H1 (cell line): ENCODE measurements at regions not wholly inside any gene's neighbourhood (a gene's known extent, or its start where the extent isn't known, plus 50 kb on each side); places are given as distances from the start of the nearest gene placed in this dataset.

Experiments used
- CTCF ChIA-PET: fragments of 300-600 bp; sonication (Branson Sonifier 250); formaldehyde crosslinking; loops from one replicate; lab custom pipeline; 2021; ENCODE audit not compliant: partially characterized antibody; lab: Charles Lee
- POLR2A ChIA-PET: fragments of 300-600 bp; sonication (Branson Sonifier 250); formaldehyde crosslinking; loops from one replicate; lab custom pipeline; 2021; ENCODE audit warnings: inconsistent platforms; ENCODE audit not compliant: partially characterized antibody; lab: Charles Lee
- DNase-seq, 2 experiments: peaks; one replicate each; pipeline versions ENCODE4 v3.0.0 to v3.0.0-alpha.2; 2010 to 2022; ENCODE audit warnings: low spot score in 2 of 2, low read depth in 1 of 2, mixed read lengths in 1 of 2
- FAIRE-seq: peaks from 2 replicates; lab custom pipeline; 2011; peaks lifted over from hg19 to GRCh38; lab: Jason Lieb, UNC
- H2AFZ ChIP-seq: 2 replicates; pipeline ENCODE4 v1.8.1; 2012; ENCODE audit warnings: low read length, inconsistent platforms
- H2AK5ac ChIP-seq: 2 replicates; pipeline ENCODE4 v1.6.1; 2013; ENCODE audit warnings: low read depth, low read length
- H2BK120ac ChIP-seq: replicated peaks from 2 replicates; pipeline ENCODE3; 2013; ENCODE audit warnings: low read depth, low read length, inconsistent platforms
- H2BK12ac ChIP-seq: 2 replicates; pipeline ENCODE4 v1.6.1; 2013; ENCODE audit warnings: low read depth, low read length
- H2BK15ac ChIP-seq: 2 replicates; pipeline ENCODE4 v1.6.1; 2013; ENCODE audit warnings: low read length
- H2BK20ac ChIP-seq: 2 replicates; pipeline ENCODE4 v1.6.1; 2013; ENCODE audit warnings: low read length
- H2BK5ac ChIP-seq: 2 replicates; pipeline ENCODE4 v1.6.1; 2013; ENCODE audit warnings: low read depth, low read length
- H3K14ac ChIP-seq: 2 replicates; pipeline ENCODE4 v1.6.1; 2013; ENCODE audit warnings: inconsistent platforms; ENCODE audit not compliant: insufficient read length
- H3K18ac ChIP-seq: 2 replicates; pipeline ENCODE4 v1.6.1; 2013; ENCODE audit warnings: low read length; ENCODE audit errors: extremely low read depth
- H3K23ac ChIP-seq: 2 replicates; pipeline ENCODE4 v1.6.1; 2013; ENCODE audit warnings: inconsistent platforms; ENCODE audit not compliant: insufficient read length
- H3K23me2 ChIP-seq: 2 replicates; pipeline ENCODE4 v1.6.1; 2013; ENCODE audit warnings: low read depth, low read length
- H3K27ac ChIP-seq: 2 replicates; pipeline ENCODE4 v1.6.1; 2011; ENCODE audit warnings: low read depth, low read length, inconsistent platforms
- H3K27me3 ChIP-seq, 4 experiments: replicated peaks in 1 of 4; 1 replicate in 1 of 4; 2 replicates in 3 of 4; pipeline versions ENCODE4 v1.6.1 to v1.8.1; 2011 to 2013; ENCODE audit warnings: low read length in 3 of 4, mild to moderate bottlenecking in 3 of 4, inconsistent platforms in 2 of 4, mixed read lengths in 2 of 4, moderate library complexity in 1 of 4; ENCODE audit not compliant: control insufficient read depth in 3 of 4, insufficient read depth in 3 of 4; ENCODE audit errors: extremely low read depth in 1 of 4
- H3K36me3 ChIP-seq, 4 experiments: 2 replicates each; pipeline versions ENCODE4 v1.6.1 to v1.8.1; 2011 to 2013; ENCODE audit warnings: mild to moderate bottlenecking in 4 of 4, low read length in 3 of 4, moderate library complexity in 2 of 4, control low read depth in 1 of 4, inconsistent platforms in 1 of 4; ENCODE audit not compliant: insufficient read depth in 4 of 4, control insufficient read depth in 2 of 4
- H3K4ac ChIP-seq: replicated peaks from 2 replicates; pipeline ENCODE3; 2013; ENCODE audit warnings: low read length, low read depth, mixed read lengths, inconsistent platforms; ENCODE audit not compliant: insufficient read length
- H3K4me1 ChIP-seq, 4 experiments: replicated peaks in 1 of 4; 1 replicate in 1 of 4; 2 replicates in 3 of 4; pipeline versions ENCODE4 v1.6.1 to v1.8.1; 2011 to 2013; ENCODE audit warnings: low read length in 3 of 4, inconsistent platforms in 2 of 4, mixed read lengths in 1 of 4; ENCODE audit not compliant: insufficient read depth in 4 of 4, control insufficient read depth in 3 of 4
- H3K4me2 ChIP-seq, 2 experiments: 2 replicates each; pipeline versions ENCODE4 v1.6.1 to v1.8.1; 2011 to 2013; ENCODE audit warnings: low read depth in 2 of 2, low read length in 2 of 2, control low read depth in 1 of 2, inconsistent platforms in 1 of 2, mild to moderate bottlenecking in 1 of 2; ENCODE audit not compliant: insufficient read depth in 1 of 2
- H3K4me3 ChIP-seq, 4 experiments: fragments of 200-600, 300-600 bp in 1 of 4; sonication (generic), shearing (Covaris generic), sonication (Bioruptor Twin) in 1 of 4; 2 replicates each; pipeline versions ENCODE4 v1.5.1 to v1.8.1; 2011 to 2016; ENCODE audit warnings: low read length in 4 of 4, low read depth in 3 of 4, control low read depth in 2 of 4, inconsistent platforms in 2 of 4, mild to moderate bottlenecking in 2 of 4, mixed read lengths in 1 of 4, moderate library complexity in 1 of 4; ENCODE audit not compliant: insufficient read depth in 2 of 4; ENCODE audit errors: extremely low read depth in 1 of 4
- H3K56ac ChIP-seq: replicated peaks from 2 replicates; pipeline ENCODE3; 2013; ENCODE audit warnings: low read depth, mild to moderate bottlenecking, mixed read lengths, low read length, inconsistent platforms; ENCODE audit not compliant: insufficient read length
- H3K79me1 ChIP-seq: 2 replicates; pipeline ENCODE4 v1.6.1; 2013; ENCODE audit warnings: low read depth, low read length, control low read depth
- H3K79me2 ChIP-seq, 2 experiments: 2 replicates each; pipeline versions ENCODE4 v1.6.1 to v1.8.1; 2012 to 2013; ENCODE audit warnings: low read length in 2 of 2, mild to moderate bottlenecking in 2 of 2, inconsistent platforms in 1 of 2; ENCODE audit not compliant: insufficient read depth in 2 of 2, control insufficient read depth in 1 of 2
- H3K9ac ChIP-seq, 4 experiments: replicated peaks in 1 of 4; 1 replicate in 1 of 4; 2 replicates in 3 of 4; pipeline versions ENCODE4 v1.6.1 to v1.8.1; 2011 to 2013; ENCODE audit warnings: low read depth in 3 of 4, low read length in 3 of 4, control low read depth in 2 of 4, mild to moderate bottlenecking in 2 of 4, moderate library complexity in 2 of 4, inconsistent platforms in 1 of 4; ENCODE audit errors: extremely low read depth in 1 of 4
- H3K9me3 ChIP-seq, 2 experiments: 2 replicates each; pipeline versions ENCODE4 v1.6.1 to v1.8.1; 2012 to 2013; ENCODE audit warnings: mild to moderate bottlenecking in 2 of 2, moderate library complexity in 2 of 2, control low read depth in 1 of 2, inconsistent platforms in 1 of 2, low read depth in 1 of 2, low read length in 1 of 2, mixed read lengths in 1 of 2; ENCODE audit not compliant: insufficient read depth in 2 of 2
- H4K20me1 ChIP-seq, 2 experiments: replicated peaks in 1 of 2; 2 replicates each; pipeline versions ENCODE3 to v1.8.1; 2011 to 2013; ENCODE audit warnings: inconsistent platforms in 2 of 2, low read length in 2 of 2, mild to moderate bottlenecking in 1 of 2; ENCODE audit not compliant: insufficient read depth in 2 of 2, control insufficient read depth in 1 of 2
- H4K5ac ChIP-seq: 2 replicates; pipeline ENCODE4 v1.6.1; 2013; ENCODE audit warnings: low read length, low read depth, mixed read lengths, inconsistent platforms; ENCODE audit not compliant: insufficient read length
- H4K8ac ChIP-seq: 2 replicates; pipeline ENCODE4 v1.8.0; 2013; ENCODE audit warnings: mild to moderate bottlenecking, moderate library complexity, low read length, inconsistent platforms; ENCODE audit not compliant: insufficient read depth; ENCODE audit errors: extremely low read depth
- H4K91ac ChIP-seq: replicated peaks from 2 replicates; pipeline ENCODE3; 2013; ENCODE audit warnings: low read length, mixed read lengths, inconsistent platforms; ENCODE audit not compliant: insufficient read length
- CTBP2 ChIP-seq: IDR thresholded peaks from 2 replicates; pipeline ENCODE4 v1.7.0; 2011; ENCODE audit warnings: borderline replicate concordance, mild to moderate bottlenecking, moderate library complexity, mixed read lengths, low read length; ENCODE audit not compliant: insufficient read depth, insufficient read length
- EP300 ChIP-seq, 2 experiments: IDR thresholded peaks; 1 replicate in 1 of 2; 2 replicates in 1 of 2; pipeline ENCODE4 v1.6.1; 2011 to 2012; ENCODE audit warnings: low read depth in 2 of 2, low read length in 2 of 2, mild to moderate bottlenecking in 2 of 2, borderline replicate concordance in 1 of 2, inconsistent platforms in 1 of 2, moderate library complexity in 1 of 2
- EZH2 ChIP-seq: fragments of 200-600 bp; sonication (generic); IDR thresholded peaks from 2 replicates; pipeline ENCODE4 v1.7.1; 2012; ENCODE audit warnings: low read depth, mild to moderate bottlenecking, moderate library complexity, low read length, inconsistent platforms; ENCODE audit not compliant: severe bottlenecking
- KDM4A ChIP-seq: IDR thresholded peaks from one replicate; pipeline ENCODE4 v1.7.1; 2012; ENCODE audit warnings: low read depth, mild to moderate bottlenecking, moderate library complexity, low read length, inconsistent platforms; ENCODE audit not compliant: severe bottlenecking
- SIRT6 ChIP-seq: IDR thresholded peaks from one replicate; pipeline ENCODE4 v1.7.1; 2012; ENCODE audit warnings: low read length, inconsistent platforms
- SP1 ChIP-seq: IDR thresholded peaks from 2 replicates; pipeline ENCODE4 v1.6.1; 2011; ENCODE audit warnings: low read depth, low read length
- SP2 ChIP-seq: IDR thresholded peaks from 2 replicates; pipeline ENCODE4 v1.6.1; 2012; ENCODE audit warnings: mild to moderate bottlenecking, low read length, inconsistent platforms
- WGBS, 2 experiments: shearing (Covaris generic) in 1 of 2; methylation state at CpG; one replicate each; pipeline versions ENCODE4 v1.1.6 to v1.1.7; 2013 to 2015; ENCODE audit warnings: low lambda C conversion rate in 2 of 2, mixed read lengths in 2 of 2, inconsistent platforms in 1 of 2, low coverage in 1 of 2, missing lambda C conversion rate in 1 of 2; ENCODE audit not compliant: insufficient replicate concordance in 2 of 2, insufficient coverage in 1 of 2, insufficient read length in 1 of 2; ENCODE audit errors: extremely low coverage in 1 of 2, missing lambda C conversion rate in 1 of 2; 5-methylcytosine and 5-hydroxymethylcytosine counted together

DNA sequence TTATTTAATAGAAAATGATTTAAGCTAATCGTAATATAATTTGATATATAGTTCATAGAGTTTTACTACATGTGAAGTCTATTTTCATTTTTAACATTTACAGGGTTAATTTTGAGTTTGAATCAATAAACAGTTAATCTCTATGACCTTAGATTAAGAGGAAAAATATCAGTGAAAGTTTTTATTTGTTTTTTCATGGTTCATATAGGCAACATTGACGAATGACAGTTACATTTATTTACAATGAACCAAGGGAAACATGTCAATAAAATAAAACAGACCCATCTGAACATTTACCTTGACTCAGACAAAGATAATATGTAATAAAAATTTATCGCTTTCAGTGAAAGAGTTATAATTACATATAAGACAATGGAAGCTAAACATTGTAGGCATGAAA is 346.6 kb upstream of the SLITRK5 start:
- TF ChIP-seq CTBP2 (no peak), EZH2 (no peak), EP300 (IDR thresholded peaks at IDR 0.05; ENCODE audit: borderline replicate concordance in 1 of 2, low read depth in 2 of 2, low read length in 2 of 2) (no peak), SP2 (no peak), KDM4A (no peak), SIRT6 (no peak), SP1 (no peak)
- Histone ChIP-seq H3K27me3 (no peaks in the 10 kb centered on the region), H4K8ac (no peak overlapping the region), H3K4ac (no peak overlapping the region), H3K18ac (no peak overlapping the region), H3K9me3 (no peaks in the 10 kb centered on the region), H2AK5ac (no peak overlapping the region), H3K36me3 (no peaks in the 10 kb centered on the region), H3K56ac (no peak overlapping the region), H3K79me1 (no peaks in the 10 kb centered on the region), H3K4me2 (no peak overlapping the region), H3K9ac (no peak overlapping the region), H2AFZ (no peak overlapping the region), H4K91ac (no peak overlapping the region), H3K23me2 (no peaks in the 10 kb centered on the region), H3K4me3 (no peak overlapping the region), H2BK15ac (no peak overlapping the region), H3K4me1 (no peaks in the 10 kb centered on the region), H4K20me1 (no peaks in the 10 kb centered on the region), H3K23ac (no peak overlapping the region), H3K14ac (no peak overlapping the region), H2BK12ac (no peak overlapping the region), H2BK120ac (no peak overlapping the region), H2BK20ac (no peak overlapping the region), H2BK5ac (no peak overlapping the region), H3K79me2 (no peaks in the 10 kb centered on the region), H3K27ac (no peak overlapping the region), H4K5ac (no peak overlapping the region)
- POLR2A ChIA-PET, result no interaction called here
- no peak for FAIRE-seq
- CTCF ChIA-PET, result no interaction called here
- DNase-seq, result no peak
- 93% methylated on average over 3 of the region's 3 CpGs; no CpG with 5 or more reads in 1 of the 2 experiments for WGBS, 2 experiments
